ENCODE measurements at regions not wholly inside any gene's neighbourhood (a gene's known extent, or its start where the extent isn't known, plus 50 kb on each side); places are given as distances from the start of the nearest gene placed in this dataset.

- no peak for TF ChIP-seq CTCF (conservative IDR thresholded peaks at IDR 0.05 in 1 of 2, IDR thresholded peaks at IDR 0.05 in 1 of 2; ENCODE audit: low read depth in 1 of 2, low read length in 2 of 2)
- no peak for TF ChIP-seq EZH2 (IDR thresholded peaks at IDR 0.05; ENCODE audit: low read length, missing control alignments)
Measured at GRCh38 chr3:68072062-68072461, 417.6 kb upstream of the SUCLG2 start.
